A549 (cell line): ENCODE measurements at regions not wholly inside any gene's neighbourhood (a gene's known extent, or its start where the extent isn't known, plus 50 kb on each side); places are given as distances from the start of the nearest gene placed in this dataset.

Experiments used
- ATAC-seq, 2 experiments: fragments of 200-7000 bp in 1 of 2; fragments of >200 bp in 1 of 2; cut with Nextera tagmentation in 1 of 2; cut with Tn5 transposase in 1 of 2; 3 replicates each; pipeline versions ENCODE4 v1.8.0 to v1.9.1; 2018 to 2020; ENCODE audit warnings: mild to moderate bottlenecking in 1 of 2, moderate library complexity in 1 of 2
- CTCF ChIA-PET: fragments of 300-600 bp; sonication (Branson Sonifier 250); formaldehyde crosslinking; extraction: SDS; loops from one replicate; lab custom pipeline; 2021; ENCODE audit warnings: antibody characterized with exemption, inconsistent platforms; lab: Yijun Ruan, JAX
- POLR2A ChIA-PET: fragments of 350-600 bp; formaldehyde crosslinking; extraction: SDS; loops from one replicate; lab custom pipeline; 2021; ENCODE audit warnings: antibody characterized with exemption, inconsistent platforms; lab: Yijun Ruan, JAX
- DNase-seq, 2 experiments: peaks; one replicate each; pipeline versions ENCODE4 v3.0.0 to v3.0.0-alpha.2; 2011 to 2016; ENCODE audit warnings: low read depth in 1 of 2, low spot score in 1 of 2
- FAIRE-seq: peaks from 2 replicates; lab custom pipeline; 2011; peaks lifted over from hg19 to GRCh38; lab: Jason Lieb, UNC
- H3K27ac ChIP-seq, 2 experiments: fragments of >200 bp; sonication (Bioruptor Twin); formaldehyde crosslinking; 3 replicates each; pipeline ENCODE4 v1.5.1; 2016 to 2017
- H3K4me1 ChIP-seq: fragments of >200 bp; sonication (Bioruptor Twin); formaldehyde crosslinking; 3 replicates; pipeline ENCODE4 v1.6.1; 2016
- H3K4me2 ChIP-seq: fragments of >200 bp; sonication (Bioruptor Twin); formaldehyde crosslinking; 3 replicates; pipeline ENCODE4 v1.6.1; 2016
- H3K4me3 ChIP-seq: fragments of >200 bp; sonication (Bioruptor Twin); formaldehyde crosslinking; 3 replicates; pipeline ENCODE4 v1.5.1; 2016
- H3K9me3 ChIP-seq: fragments of >200 bp; sonication (Bioruptor Twin); formaldehyde crosslinking; 3 replicates; pipeline ENCODE4 v1.6.1; 2016
- CBX2 ChIP-seq: fragments of 200-600 bp; sonication (generic); IDR thresholded peaks from 2 replicates; pipeline ENCODE4 v1.6.1; 2016; ENCODE audit warnings: low read depth, mild to moderate bottlenecking, borderline replicate concordance
- CEBPB ChIP-seq, 2 experiments: fragments of >200 bp in 1 of 2; sonication (Bioruptor Twin) in 1 of 2; formaldehyde crosslinking in 1 of 2; IDR thresholded peaks; 2 replicates each; pipeline ENCODE4 v1.6.1; 2012 to 2016
- E2F6 ChIP-seq: IDR thresholded peaks from 2 replicates; pipeline ENCODE4 v1.6.1; 2012; ENCODE audit warnings: low read depth, borderline replicate concordance
- EHF ChIP-seq: fragments of 250-450 bp; sonication (Bioruptor Pico); IDR thresholded peaks from 2 replicates; pipeline ENCODE4 v1.5.0; 2020; ENCODE audit warnings: mild to moderate bottlenecking
- FOSL2 ChIP-seq, 2 experiments: fragments of 450-650 bp in 1 of 2; fragments of >200 bp in 1 of 2; sonication (Bioruptor Twin) in 1 of 2; formaldehyde crosslinking; IDR thresholded peaks; 2 replicates each; pipeline versions ENCODE4 v1.5.0 to v1.6.1; 2016 to 2020; ENCODE audit warnings: mild to moderate bottlenecking in 1 of 2, moderate library complexity in 1 of 2
- FOXS1 ChIP-seq: fragments of 250-450 bp; sonication (Bioruptor Pico); IDR thresholded peaks from 2 replicates; pipeline ENCODE4 v1.5.0; 2020; ENCODE audit warnings: mild to moderate bottlenecking, moderate library complexity
- GATA3 ChIP-seq: IDR thresholded peaks from 2 replicates; pipeline ENCODE4 v1.6.1; 2012; ENCODE audit warnings: borderline replicate concordance
- HOXA7 ChIP-seq: fragments of 250-450 bp; sonication (Bioruptor Pico); IDR thresholded peaks from 2 replicates; pipeline ENCODE4 v1.5.0; 2020; ENCODE audit warnings: mild to moderate bottlenecking, moderate library complexity
- HOXB13 ChIP-seq: fragments of 250-450 bp; sonication (Bioruptor Pico); IDR thresholded peaks from 2 replicates; pipeline ENCODE4 v1.5.0; 2020; ENCODE audit warnings: low read depth, mild to moderate bottlenecking, moderate library complexity
- HOXB5 ChIP-seq: fragments of 250-450 bp; sonication (Bioruptor Pico); IDR thresholded peaks from 2 replicates; pipeline ENCODE4 v1.5.0; 2020; ENCODE audit warnings: mild to moderate bottlenecking, moderate library complexity
- MYC ChIP-seq: IDR thresholded peaks from 2 replicates; pipeline ENCODE4 v1.6.1; 2012; ENCODE audit warnings: mild to moderate bottlenecking, inconsistent platforms, low read length, improper control_type of control experiment, borderline replicate concordance
- NR3C1 ChIP-seq: fragments of >200 bp; sonication (Bioruptor Twin); formaldehyde crosslinking; IDR thresholded peaks from 3 replicates; pipeline ENCODE4 v1.6.1; 2017
- PBX3 ChIP-seq: IDR thresholded peaks from 2 replicates; pipeline ENCODE4 v1.6.1; 2012
- RAD21 ChIP-seq, 2 experiments: fragments of >200 bp in 1 of 2; sonication (Bioruptor Twin) in 1 of 2; formaldehyde crosslinking in 1 of 2; IDR thresholded peaks in 1 of 2; conservative IDR thresholded peaks in 1 of 2; 2 replicates in 1 of 2; 3 replicates in 1 of 2; pipeline ENCODE4 v1.6.1; 2012 to 2018; ENCODE audit warnings: inconsistent platforms in 1 of 2
- RARB ChIP-seq: fragments of 250-450 bp; sonication (Bioruptor Pico); IDR thresholded peaks from 2 replicates; pipeline ENCODE4 v1.8.0; 2021; ENCODE audit warnings: mild to moderate bottlenecking, moderate library complexity
- REST ChIP-seq: fragments of 200-600 bp; sonication (generic); IDR thresholded peaks from 2 replicates; pipeline ENCODE4 v1.6.1; 2016; ENCODE audit warnings: antibody characterized with exemption, mild to moderate bottlenecking, moderate library complexity
- RFX5 ChIP-seq: fragments of 450-650 bp; IDR thresholded peaks from 2 replicates; pipeline ENCODE4 v1.7.1; 2014; ENCODE audit warnings: antibody characterized with exemption, mild to moderate bottlenecking, moderate library complexity
- RNF2 ChIP-seq: fragments of 200-600 bp; sonication (generic); IDR thresholded peaks from 2 replicates; pipeline ENCODE4 v1.6.1; 2016; ENCODE audit warnings: low read depth, mild to moderate bottlenecking, antibody characterized with exemption, moderate library complexity, borderline replicate concordance
- TP53 ChIP-seq: fragments of 250-450 bp; sonication (Bioruptor Pico); IDR thresholded peaks from 2 replicates; pipeline ENCODE4 v1.5.0; 2021; ENCODE audit warnings: mild to moderate bottlenecking, moderate library complexity
- ZC3H11A ChIP-seq: fragments of 450-650 bp; IDR thresholded peaks from 2 replicates; pipeline ENCODE4 v1.6.1; 2014; ENCODE audit warnings: antibody characterized with exemption, mild to moderate bottlenecking
- WGBS: methylation state at CpG from one replicate; pipeline ENCODE4 v1.1.6; 2017; ENCODE audit errors: missing lambda C conversion rate; 5-methylcytosine and 5-hydroxymethylcytosine counted together
- TF ChIP-seq, protein P1 (sequence below): fragments of 250-450 bp; sonication (Bioruptor Pico); IDR thresholded peaks from 2 replicates; pipeline ENCODE4 v1.5.0; 2021; ENCODE audit warnings: mild to moderate bottlenecking, moderate library complexity, borderline replicate concordance
- TF ChIP-seq, protein P2 (sequence below): fragments of 450-650 bp; IDR thresholded peaks from 2 replicates; pipeline ENCODE4 v1.6.1; 2014; ENCODE audit warnings: antibody characterized with exemption

DNA sequence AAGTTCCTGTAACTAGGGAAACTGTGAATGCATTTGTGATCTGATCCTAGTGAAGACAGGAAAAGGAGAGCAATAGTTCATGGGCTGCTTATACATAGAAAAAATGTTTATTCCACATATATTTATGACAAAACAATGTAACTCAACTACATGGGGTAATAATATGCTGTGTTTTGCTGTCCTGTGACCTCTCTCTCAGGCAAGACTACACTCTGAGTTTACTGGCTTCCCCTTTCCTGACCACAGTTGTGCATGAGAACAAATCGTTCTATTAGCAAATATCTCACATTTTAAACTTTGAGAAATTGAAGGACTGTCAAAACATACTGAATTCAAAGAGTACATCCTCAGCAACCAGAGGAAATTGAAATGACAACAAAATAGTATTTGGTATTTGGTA is 161.9 kb upstream of the TRPC6 start:
- POLR2A ChIA-PET = no interaction called here
- H3K4me1 ChIP-seq = peaks cover 9% of the 10 kb centered on the region; the same call in 2 of the 3 replicates
- H3K4me3 ChIP-seq = no peak overlapping the region
- no peak overlapping the region for H3K27ac ChIP-seq
- WGBS = 67% methylated on average over 1 of the region's 1 CpG
- TF ChIP-seq RFX5 (no peak), HOXA7 (no peak), TP53 (CRISPR knock-in tag) (no peak), RAD21 (conservative IDR thresholded peaks at IDR 0.05 in 1 of 2, IDR thresholded peaks at IDR 0.05 in 1 of 2) (no peak), RNF2 (no peak), CBX2 (no peak)
- FAIRE-seq (no peak), DNase-seq (no peak), ATAC-seq (no peak)
- no peak overlapping the region for H3K4me2 ChIP-seq
- no peaks in the 10 kb centered on the region for H3K9me3 ChIP-seq
- CTCF ChIA-PET = no interaction called here

GRCh38 chr11:101743828-101744227 is 160.0 kb upstream of the TRPC6 start:
- no peak for DNase-seq
- ChIA-PET CTCF (no interaction called here), POLR2A (no interaction called here)
- Histone ChIP-seq H3K4me3 (no peak overlapping the region), H3K4me1 (peaks cover 3% of the 10 kb centered on the region; the same call in 2 of the 3 replicates), H3K27ac (no peak overlapping the region), H3K9me3 (no peaks in the 10 kb centered on the region), H3K4me2 (no peak overlapping the region)
- no peak for ATAC-seq
- TF ChIP-seq HOXB5 (no peak), GATA3 (no peak), RNF2 (no peak), FOXS1 (CRISPR knock-in tag) (no peak), RARB (CRISPR knock-in tag) (no peak), RFX5 (no peak), EHF (CRISPR knock-in tag) (no peak), MYC (no peak), PBX3 (no peak), E2F6 (no peak), ZC3H11A (no peak), CEBPB (IDR thresholded peaks at IDR 0.05) (no peak), NR3C1 (no peak), REST (no peak), FOSL2 (IDR thresholded peaks at IDR 0.05) (no peak), FOSL2 (CRISPR knock-in tag; IDR thresholded peaks at IDR 0.05) (no peak)
- FAIRE-seq = no peak

- Histone ChIP-seq H3K9me3 (no peaks in the 10 kb centered on the region), H3K4me3 (no peak overlapping the region), H3K4me2 (no peak overlapping the region), H3K27ac (no peak overlapping the region), H3K4me1 (no peaks in the 10 kb centered on the region)
- DNase-seq (no peak), ATAC-seq (no peak), FAIRE-seq (no peak)
- ChIA-PET POLR2A (no interaction called here), CTCF (interaction anchor here (1.4 kb wide), 1 partner anchor 10 kb away, joined by 3 read pairs; no protein-coding TSS in a partner anchor)
- WGBS = 66% methylated on average over 6 of the region's 6 CpGs
- TF ChIP-seq REST (no peak), HOXB13 (CRISPR knock-in tag) (no peak)
- TF ChIP-seq, protein P1, sequence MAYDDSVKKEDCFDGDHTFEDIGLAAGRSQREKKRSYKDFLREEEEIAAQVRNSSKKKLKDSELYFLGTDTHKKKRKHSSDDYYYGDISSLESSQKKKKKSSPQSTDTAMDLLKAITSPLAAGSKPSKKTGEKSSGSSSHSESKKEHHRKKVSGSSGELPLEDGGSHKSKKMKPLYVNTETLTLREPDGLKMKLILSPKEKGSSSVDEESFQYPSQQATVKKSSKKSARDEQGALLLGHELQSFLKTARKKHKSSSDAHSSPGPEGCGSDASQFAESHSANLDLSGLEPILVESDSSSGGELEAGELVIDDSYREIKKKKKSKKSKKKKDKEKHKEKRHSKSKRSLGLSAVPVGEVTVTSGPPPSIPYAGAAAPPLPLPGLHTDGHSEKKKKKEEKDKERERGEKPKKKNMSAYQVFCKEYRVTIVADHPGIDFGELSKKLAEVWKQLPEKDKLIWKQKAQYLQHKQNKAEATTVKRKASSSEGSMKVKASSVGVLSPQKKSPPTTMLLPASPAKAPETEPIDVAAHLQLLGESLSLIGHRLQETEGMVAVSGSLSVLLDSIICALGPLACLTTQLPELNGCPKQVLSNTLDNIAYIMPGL (CRISPR knock-in tag) = no peak
- TF ChIP-seq, protein P2, sequence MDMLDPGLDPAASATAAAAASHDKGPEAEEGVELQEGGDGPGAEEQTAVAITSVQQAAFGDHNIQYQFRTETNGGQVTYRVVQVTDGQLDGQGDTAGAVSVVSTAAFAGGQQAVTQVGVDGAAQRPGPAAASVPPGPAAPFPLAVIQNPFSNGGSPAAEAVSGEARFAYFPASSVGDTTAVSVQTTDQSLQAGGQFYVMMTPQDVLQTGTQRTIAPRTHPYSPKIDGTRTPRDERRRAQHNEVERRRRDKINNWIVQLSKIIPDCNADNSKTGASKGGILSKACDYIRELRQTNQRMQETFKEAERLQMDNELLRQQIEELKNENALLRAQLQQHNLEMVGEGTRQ = no peak
Observed at GRCh38 chr11:101741479-101742175, 157.8 kb upstream of the TRPC6 start.
